Prostate gland (tissue), 2 donors: ENCODE measurements at regions not wholly inside any gene's neighbourhood (a gene's known extent, or its start where the extent isn't known, plus 50 kb on each side); places are given as distances from the start of the nearest gene placed in this dataset.
"Not testable (repeated sequence)": the region's sequence is repeated elsewhere in the genome, so short reads cannot be mapped to it uniquely, and the experiment has no call there.

Source experiments
- CTCF ChIP-seq, 4 experiments: fragments of 200-600 bp in 2 of 4; fragments of 450-650 bp in 2 of 4; sonication (generic) in 2 of 4; IDR thresholded peaks; 1 replicate in 3 of 4; 2 replicates in 1 of 4; pipeline ENCODE4 v1.5.1; 2016 to 2019; ENCODE audit warnings: antibody characterized with exemption in 4 of 4, mild to moderate bottlenecking in 2 of 4, moderate library complexity in 2 of 4
- POLR2A ChIP-seq: fragments of 450-650 bp; IDR thresholded peaks from one replicate; pipeline ENCODE4 v1.6.1; 2016; ENCODE audit warnings: antibody characterized with exemption, mild to moderate bottlenecking

GRCh38 chr9:62810811-62811315, 1621.0 kb downstream of the SPATA31A7 start:
- not testable (repeated sequence) for TF ChIP-seq POLR2A; CTCF (IDR thresholded peaks at IDR 0.05)
